CD4-positive, alpha-beta T cell (primary cell): ENCODE measurements at regions not wholly inside any gene's neighbourhood (a gene's known extent, or its start where the extent isn't known, plus 50 kb on each side); places are given as distances from the start of the nearest gene placed in this dataset.

Experiments used
- ATAC-seq: fragments of 200-7000 bp; cut with Tn5 transposase; one replicate; pipeline ENCODE4 v1.10.0; 2022; ENCODE audit warnings: mild to moderate bottlenecking; ENCODE audit not compliant: poor library complexity
- CTCF ChIA-PET: fragments of 350-600 bp; sonication (Branson Sonifier 250); formaldehyde crosslinking; loops from one replicate; lab custom pipeline; 2021; ENCODE audit warnings: antibody characterized with exemption, inconsistent platforms; lab: Charles Lee
- POLR2A ChIA-PET: fragments of 350-600 bp; sonication (Branson Sonifier 250); formaldehyde crosslinking; loops from one replicate; lab custom pipeline; 2021; ENCODE audit warnings: antibody characterized with exemption, inconsistent platforms; lab: Charles Lee
- DNase-seq, 14 experiments: peaks; one replicate each; pipeline ENCODE4 v3.0.0-alpha.2; 2013 to 2020; ENCODE audit warnings: mixed read lengths in 2 of 14
- H3K27ac ChIP-seq, 2 donors: one replicate each; pipeline versions ENCODE4 v1.5.1 to v1.7.0; 2013; ENCODE audit warnings: low read length in 2 of 2, low read depth in 1 of 2, mild to moderate bottlenecking in 1 of 2
- H3K27me3 ChIP-seq, 2 experiments: 1 replicate in 1 of 2; 2 replicates in 1 of 2; pipeline versions ENCODE4 v1.6.1 to v1.7.0; 2013; ENCODE audit warnings: low read length in 2 of 2, control low read depth in 1 of 2, mild to moderate bottlenecking in 1 of 2, moderate library complexity in 1 of 2; ENCODE audit not compliant: insufficient read depth in 2 of 2, control insufficient read depth in 1 of 2
- H3K36me3 ChIP-seq: one replicate; pipeline ENCODE4 v1.6.1; 2013; ENCODE audit warnings: low read length, control low read depth; ENCODE audit not compliant: insufficient read depth
- H3K4me1 ChIP-seq: one replicate; pipeline ENCODE4 v1.6.1; 2013; ENCODE audit warnings: low read length, control low read depth; ENCODE audit not compliant: insufficient read depth
- H3K4me3 ChIP-seq: one replicate; pipeline ENCODE4 v1.5.1; 2013; ENCODE audit warnings: mild to moderate bottlenecking, low read length, moderate library complexity
- H3K9me3 ChIP-seq, 2 experiments: 1 replicate in 1 of 2; 2 replicates in 1 of 2; pipeline versions ENCODE4 v1.6.1 to v1.7.0; 2013; ENCODE audit warnings: low read length in 2 of 2, mild to moderate bottlenecking in 2 of 2, control low read depth in 1 of 2, moderate library complexity in 1 of 2; ENCODE audit not compliant: control insufficient read depth in 1 of 2, insufficient read depth in 1 of 2
- H3K27ac Mint-ChIP-seq: one replicate; pipeline ENCODE4 v1.8.0; 2020; ENCODE audit warnings: mixed read lengths
- H3K27me3 Mint-ChIP-seq: one replicate; pipeline ENCODE4 v1.8.0; 2021; ENCODE audit warnings: mixed read lengths
- H3K36me3 Mint-ChIP-seq: one replicate; pipeline ENCODE4 v1.8.0; 2021; ENCODE audit warnings: low read depth, mixed read lengths
- H3K4me1 Mint-ChIP-seq: one replicate; pipeline ENCODE4 v1.8.0; 2021; ENCODE audit warnings: low read depth, mixed read lengths
- H3K4me3 Mint-ChIP-seq: one replicate; pipeline ENCODE4 v1.8.0; 2020; ENCODE audit warnings: mild to moderate bottlenecking, mixed read lengths
- H3K9me3 Mint-ChIP-seq: one replicate; pipeline ENCODE4 v1.8.0; 2020; ENCODE audit warnings: mixed read lengths
- intact Hi-C, 2 experiments: fragments of 100-400 bp; cut with DNase I in 1 of 2; cut with micrococcal nuclease in 1 of 2; formaldehyde crosslinking; loops; one replicate each; pipeline versions ENCODE4 v1.15.1 to v1.9.0; 2023 to 2025; cut with DNase I, micrococcal nuclease
- TF ChIP-seq, protein P1 (sequence below): fragments of 200-600 bp; IDR thresholded peaks from one replicate; pipeline ENCODE4 v1.8.0; 2022; ENCODE audit warnings: antibody characterized with exemption, mild to moderate bottlenecking

- intact Hi-C loops: no loop called here
- H3K27ac Mint-ChIP-seq: no peak overlapping the region
- H3K36me3 ChIP-seq: no peaks in the 10 kb centered on the region
- TF ChIP-seq, protein P1, sequence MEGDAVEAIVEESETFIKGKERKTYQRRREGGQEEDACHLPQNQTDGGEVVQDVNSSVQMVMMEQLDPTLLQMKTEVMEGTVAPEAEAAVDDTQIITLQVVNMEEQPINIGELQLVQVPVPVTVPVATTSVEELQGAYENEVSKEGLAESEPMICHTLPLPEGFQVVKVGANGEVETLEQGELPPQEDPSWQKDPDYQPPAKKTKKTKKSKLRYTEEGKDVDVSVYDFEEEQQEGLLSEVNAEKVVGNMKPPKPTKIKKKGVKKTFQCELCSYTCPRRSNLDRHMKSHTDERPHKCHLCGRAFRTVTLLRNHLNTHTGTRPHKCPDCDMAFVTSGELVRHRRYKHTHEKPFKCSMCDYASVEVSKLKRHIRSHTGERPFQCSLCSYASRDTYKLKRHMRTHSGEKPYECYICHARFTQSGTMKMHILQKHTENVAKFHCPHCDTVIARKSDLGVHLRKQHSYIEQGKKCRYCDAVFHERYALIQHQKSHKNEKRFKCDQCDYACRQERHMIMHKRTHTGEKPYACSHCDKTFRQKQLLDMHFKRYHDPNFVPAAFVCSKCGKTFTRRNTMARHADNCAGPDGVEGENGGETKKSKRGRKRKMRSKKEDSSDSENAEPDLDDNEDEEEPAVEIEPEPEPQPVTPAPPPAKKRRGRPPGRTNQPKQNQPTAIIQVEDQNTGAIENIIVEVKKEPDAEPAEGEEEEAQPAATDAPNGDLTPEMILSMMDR: no peak
- no peaks in the 10 kb centered on the region for H3K4me1 Mint-ChIP-seq
- peaks cover 11% of the 10 kb centered on the region for H3K27me3 Mint-ChIP-seq
- ChIA-PET POLR2A (no interaction called here), CTCF (no interaction called here)
- no peak overlapping the region for H3K4me3 ChIP-seq
- no peaks in the 10 kb centered on the region for H3K4me1 ChIP-seq
- DNase-seq: no peak
- no peaks in the 10 kb centered on the region for H3K36me3 Mint-ChIP-seq
- peaks cover 4% of the 10 kb centered on the region in 2 experiments for H3K27me3 ChIP-seq
- H3K9me3 ChIP-seq: peaks cover 0 to 30% of the 10 kb centered on the region in 2 experiments
- H3K9me3 Mint-ChIP-seq: no peaks in the 10 kb centered on the region
- H3K4me3 Mint-ChIP-seq: no peak overlapping the region
- no peak overlapping the region for H3K27ac ChIP-seq
- ATAC-seq: no peak
Measured at GRCh38 chr16:88306860-88307545, 75.8 kb upstream of the ZNF469 start.

GRCh38 chr16:88308441-88309173 lies 74.2 kb upstream of the ZNF469 start:
- DNase-seq (no peak), ATAC-seq (no peak)
- ChIA-PET CTCF (no interaction called here), POLR2A (no interaction called here)
- Mint-ChIP-seq H3K4me3 (no peak overlapping the region), H3K27me3 (peaks cover 16% of the 10 kb centered on the region), H3K27ac (no peak overlapping the region), H3K9me3 (no peaks in the 10 kb centered on the region), H3K36me3 (no peaks in the 10 kb centered on the region), H3K4me1 (no peaks in the 10 kb centered on the region)
- no peak overlapping the region for H3K27ac ChIP-seq
- no peak overlapping the region for H3K4me3 ChIP-seq
- intact Hi-C loops: no loop called here
- no peaks in the 10 kb centered on the region for H3K36me3 ChIP-seq
- no peaks in the 10 kb centered on the region for H3K4me1 ChIP-seq
- TF ChIP-seq, protein P1: no peak
- H3K9me3 ChIP-seq: peaks cover 0 to 16% of the 10 kb centered on the region in 2 experiments
- H3K27me3 ChIP-seq: peaks cover 4% of the 10 kb centered on the region in 2 experiments

DNA sequence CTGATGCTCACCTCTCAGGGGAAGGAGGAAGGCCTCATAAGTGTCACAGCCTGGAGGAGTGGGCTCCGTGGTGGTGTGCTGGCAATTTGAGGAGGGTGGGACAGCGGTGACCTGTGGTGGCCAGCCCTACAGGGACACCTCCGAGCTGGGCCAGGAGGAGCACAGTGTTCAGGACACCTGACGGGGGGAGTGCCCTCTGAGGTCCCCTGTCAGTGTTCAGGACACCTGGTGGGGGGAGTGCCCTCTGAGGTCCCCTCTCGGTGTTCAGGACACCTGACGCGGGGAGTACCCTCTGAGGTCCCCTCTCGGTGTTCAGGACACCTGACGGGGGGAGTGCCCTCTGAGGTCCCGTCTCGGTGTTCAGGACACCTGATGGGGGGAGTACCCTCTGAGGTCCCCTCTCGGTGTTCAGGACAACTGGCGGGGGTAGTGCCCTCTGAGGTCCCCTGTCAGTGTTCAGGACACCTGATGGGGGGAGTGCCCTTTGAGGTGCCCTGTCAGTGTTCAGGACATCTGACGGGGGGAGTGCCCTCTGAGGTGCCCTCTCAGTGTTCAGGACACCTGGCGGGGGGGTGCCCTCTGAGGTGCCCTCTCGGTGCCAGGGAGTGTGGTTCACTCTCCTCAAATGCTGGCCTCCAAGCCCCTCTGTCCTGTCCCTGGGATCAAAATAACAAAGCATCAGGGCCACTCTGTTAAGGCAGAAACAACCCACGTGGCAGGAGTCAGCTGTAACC lies 73.4 kb upstream of the ZNF469 start:
- peaks cover 4% of the 10 kb centered on the region in 2 experiments for H3K27me3 ChIP-seq
- H3K36me3 ChIP-seq: no peaks in the 10 kb centered on the region
- intact Hi-C loops: no loop called here
- no peak overlapping the region for H3K4me3 ChIP-seq
- TF ChIP-seq, protein P1: no peak
- ChIA-PET POLR2A (no interaction called here), CTCF (no interaction called here)
- no peak overlapping the region for H3K27ac ChIP-seq
- Mint-ChIP-seq H3K4me1 (no peaks in the 10 kb centered on the region), H3K4me3 (no peak overlapping the region), H3K27ac (no peak overlapping the region), H3K36me3 (no peaks in the 10 kb centered on the region), H3K9me3 (no peaks in the 10 kb centered on the region), H3K27me3 (peaks cover 16% of the 10 kb centered on the region)
- H3K4me1 ChIP-seq: no peaks in the 10 kb centered on the region
- DNase-seq (no peak), ATAC-seq (no peak)
- peaks cover 0 to 16% of the 10 kb centered on the region in 2 experiments for H3K9me3 ChIP-seq
